ENCODE measurements at regions not wholly inside any gene's neighbourhood (a gene's known extent, or its start where the extent isn't known, plus 50 kb on each side); places are given as distances from the start of the nearest gene placed in this dataset.
A peak's percentile ranks its signal among the peaks of the same experiment; 100 is the strongest.
"Not testable (repeated sequence)": the region's sequence is repeated elsewhere in the genome, so short reads cannot be mapped to it uniquely, and the experiment has no call there.

DNA sequence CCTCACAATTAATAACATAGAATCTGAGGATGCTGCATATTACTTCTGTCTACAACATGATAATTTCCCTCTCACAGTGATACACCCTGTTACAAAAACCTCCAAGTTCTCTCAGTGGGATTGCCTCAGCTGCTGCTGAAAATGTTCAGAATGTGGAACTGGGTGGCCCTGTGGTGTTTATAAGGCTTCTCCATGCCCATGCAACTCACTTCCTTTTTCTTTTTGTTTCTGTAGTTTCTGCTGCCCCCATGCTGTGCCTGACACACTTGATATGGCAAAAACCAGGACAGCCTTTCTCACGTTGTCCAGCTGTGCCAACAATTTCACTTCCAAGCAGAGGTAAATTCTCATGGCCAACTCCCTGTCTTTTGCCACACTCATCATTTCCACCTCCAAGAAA is 206.2 kb downstream of the RPIA start:
- H3K4me3 ChIP-seq (replicated peaks in 1 of 2; ENCODE audit: low read depth in 2 of 2, low read length in 2 of 2): no peak overlapping the region
- TF ChIP-seq, protein P1, sequence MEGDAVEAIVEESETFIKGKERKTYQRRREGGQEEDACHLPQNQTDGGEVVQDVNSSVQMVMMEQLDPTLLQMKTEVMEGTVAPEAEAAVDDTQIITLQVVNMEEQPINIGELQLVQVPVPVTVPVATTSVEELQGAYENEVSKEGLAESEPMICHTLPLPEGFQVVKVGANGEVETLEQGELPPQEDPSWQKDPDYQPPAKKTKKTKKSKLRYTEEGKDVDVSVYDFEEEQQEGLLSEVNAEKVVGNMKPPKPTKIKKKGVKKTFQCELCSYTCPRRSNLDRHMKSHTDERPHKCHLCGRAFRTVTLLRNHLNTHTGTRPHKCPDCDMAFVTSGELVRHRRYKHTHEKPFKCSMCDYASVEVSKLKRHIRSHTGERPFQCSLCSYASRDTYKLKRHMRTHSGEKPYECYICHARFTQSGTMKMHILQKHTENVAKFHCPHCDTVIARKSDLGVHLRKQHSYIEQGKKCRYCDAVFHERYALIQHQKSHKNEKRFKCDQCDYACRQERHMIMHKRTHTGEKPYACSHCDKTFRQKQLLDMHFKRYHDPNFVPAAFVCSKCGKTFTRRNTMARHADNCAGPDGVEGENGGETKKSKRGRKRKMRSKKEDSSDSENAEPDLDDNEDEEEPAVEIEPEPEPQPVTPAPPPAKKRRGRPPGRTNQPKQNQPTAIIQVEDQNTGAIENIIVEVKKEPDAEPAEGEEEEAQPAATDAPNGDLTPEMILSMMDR (IDR thresholded peaks at IDR 0.05; ENCODE audit: low read depth, low read length): no peak
- no peak for DNase-seq (ENCODE audit: low read depth in 2 of 2)

DNA sequence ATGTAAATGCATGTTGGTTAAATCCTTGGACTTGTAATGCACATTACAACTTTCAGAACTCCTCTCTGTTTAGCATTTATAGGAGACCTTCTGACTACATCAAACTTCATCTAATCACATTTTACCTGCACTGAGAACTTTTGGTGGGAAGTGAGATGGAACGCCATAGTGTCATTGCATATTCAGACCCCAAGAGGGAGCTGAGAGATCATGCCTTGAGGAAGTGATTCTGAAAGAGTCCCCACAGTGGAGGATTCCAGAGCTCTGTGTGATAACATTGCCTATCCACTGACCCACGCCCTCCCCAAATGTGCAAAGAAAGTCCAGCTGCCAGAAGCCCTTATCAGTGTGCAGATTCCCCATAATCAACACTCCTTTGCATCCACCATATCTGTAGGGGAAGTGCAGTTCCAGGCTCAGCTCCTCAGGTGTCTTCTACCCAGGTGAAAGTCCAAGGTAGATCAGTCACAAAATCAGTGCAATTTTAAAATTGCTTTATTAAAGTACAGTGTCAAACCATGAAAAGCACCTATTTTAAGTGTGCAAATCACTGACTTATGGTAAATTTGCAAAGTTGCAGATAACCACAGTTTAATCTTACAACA is 212.4 kb downstream of the RPIA start:
- TF ChIP-seq, protein P1 (IDR thresholded peaks at IDR 0.05; ENCODE audit: low read depth, low read length): peak; percentile 76
- peak; percentile 42 to 44 for DNase-seq (ENCODE audit: low read depth in 2 of 2)
- no peak overlapping the region for H3K4me3 ChIP-seq (replicated peaks in 1 of 2; ENCODE audit: low read depth in 2 of 2, low read length in 2 of 2)

DNA sequence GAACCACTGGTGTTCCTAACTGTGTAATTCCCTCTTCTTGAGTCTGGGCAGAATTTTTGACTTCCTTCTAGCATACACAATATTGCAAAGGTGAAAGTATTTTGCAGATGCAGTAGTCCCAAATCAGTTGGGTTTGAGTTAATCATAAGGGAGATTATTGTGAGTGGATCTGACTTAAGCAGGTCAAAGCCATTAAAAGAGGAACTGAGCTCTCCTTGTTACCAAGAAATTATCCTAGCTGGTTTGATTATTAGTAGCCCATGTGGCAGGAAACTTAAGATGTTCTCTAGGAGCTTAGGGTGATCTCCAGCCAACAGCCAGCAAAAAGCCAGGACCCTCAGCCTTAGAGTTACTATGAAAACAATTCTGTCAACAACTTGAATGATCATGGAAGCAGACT is 221.8 kb downstream of the RPIA start:
- no peak for DNase-seq (ENCODE audit: low read depth in 2 of 2)
- TF ChIP-seq, protein P1 (IDR thresholded peaks at IDR 0.05; ENCODE audit: low read depth, low read length): no peak
- H3K4me3 ChIP-seq (replicated peaks in 1 of 2; ENCODE audit: low read depth in 2 of 2, low read length in 2 of 2): no peak overlapping the region

DNA sequence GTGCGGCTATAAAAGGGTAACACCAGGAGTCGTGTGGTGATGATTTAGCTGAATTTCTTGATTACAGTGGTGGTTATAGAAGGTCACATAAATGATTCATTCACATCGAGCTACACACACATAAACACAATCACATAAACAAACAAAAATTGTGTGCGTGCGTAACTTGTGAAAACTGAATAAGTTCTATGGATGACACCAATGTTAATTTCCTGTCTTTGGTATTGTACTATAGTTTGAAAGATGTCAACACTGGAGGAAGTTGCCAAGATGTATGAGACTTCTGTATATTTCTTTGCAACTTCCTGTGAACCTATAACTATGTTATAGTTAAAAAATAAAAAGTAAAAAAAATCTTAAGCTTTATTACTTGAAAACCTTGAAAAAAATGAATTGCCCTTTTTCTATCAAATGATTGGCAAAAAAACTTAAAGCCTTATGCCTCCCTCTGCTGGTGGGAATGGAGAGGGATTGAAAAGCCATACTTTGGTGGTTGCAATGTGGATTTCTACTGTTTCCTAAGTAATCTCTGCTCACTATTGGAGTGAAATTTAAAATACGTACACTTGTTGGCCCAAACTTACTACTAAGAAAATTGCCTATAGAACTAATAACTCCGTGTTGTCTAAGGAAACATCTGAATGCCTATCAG is 227.7 kb downstream of the RPIA start:
- TF ChIP-seq, protein P1 (IDR thresholded peaks at IDR 0.05; ENCODE audit: low read depth, low read length): peak; percentile 76
- DNase-seq (ENCODE audit: low read depth in 2 of 2): peak; percentile 37 to 57
- H3K4me3 ChIP-seq (replicated peaks in 1 of 2; ENCODE audit: low read depth in 2 of 2, low read length in 2 of 2): no peak overlapping the region

DNA sequence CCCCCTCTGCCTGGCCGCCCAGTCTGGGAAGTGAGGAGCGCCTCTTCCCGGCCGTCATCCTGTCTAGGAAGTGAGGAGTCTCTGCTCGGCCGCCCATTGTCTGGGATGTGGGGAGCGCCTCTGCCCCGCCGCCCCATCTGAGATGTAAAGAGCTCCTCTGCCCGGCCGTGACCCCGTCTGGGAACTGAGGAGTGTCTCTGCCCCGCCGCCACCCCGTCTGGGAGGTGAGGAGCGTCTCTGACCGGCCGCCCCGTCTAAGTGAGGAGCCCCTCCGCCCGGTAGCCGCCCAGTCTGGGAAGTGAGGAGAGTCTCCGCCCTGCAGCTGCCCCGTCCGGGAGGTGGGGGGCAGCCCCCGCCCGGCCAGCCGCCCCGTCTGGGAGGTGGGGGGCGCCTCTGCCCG is 228.9 kb downstream of the RPIA start:
- H3K4me3 ChIP-seq (replicated peaks in 1 of 2; ENCODE audit: low read depth in 2 of 2, low read length in 2 of 2); DNase-seq (ENCODE audit: low read depth in 2 of 2): not testable (repeated sequence)

DNA sequence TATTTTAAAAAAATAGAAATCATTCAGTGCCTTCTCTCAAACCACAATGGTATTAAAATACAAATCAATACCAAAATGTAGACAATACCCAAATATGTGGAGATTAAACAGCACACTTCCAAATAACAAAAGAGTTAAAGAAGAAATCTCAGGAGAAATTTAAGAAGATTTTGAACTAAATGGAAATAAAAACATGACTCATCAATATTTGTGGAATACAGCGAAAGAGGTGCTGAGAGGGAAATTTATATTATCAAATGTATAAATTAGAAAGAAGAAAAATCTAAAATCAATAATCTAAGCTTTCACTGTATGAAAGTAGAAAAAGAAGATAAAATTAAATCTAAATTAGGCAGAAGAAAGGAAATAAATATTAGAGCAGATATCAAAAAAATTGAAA is 233.1 kb downstream of the RPIA start:
- TF ChIP-seq, protein P1 (IDR thresholded peaks at IDR 0.05; ENCODE audit: low read depth, low read length): no peak
- no peak for DNase-seq (ENCODE audit: low read depth in 2 of 2)
- no peak overlapping the region for H3K4me3 ChIP-seq (replicated peaks in 1 of 2; ENCODE audit: low read depth in 2 of 2, low read length in 2 of 2)

DNA sequence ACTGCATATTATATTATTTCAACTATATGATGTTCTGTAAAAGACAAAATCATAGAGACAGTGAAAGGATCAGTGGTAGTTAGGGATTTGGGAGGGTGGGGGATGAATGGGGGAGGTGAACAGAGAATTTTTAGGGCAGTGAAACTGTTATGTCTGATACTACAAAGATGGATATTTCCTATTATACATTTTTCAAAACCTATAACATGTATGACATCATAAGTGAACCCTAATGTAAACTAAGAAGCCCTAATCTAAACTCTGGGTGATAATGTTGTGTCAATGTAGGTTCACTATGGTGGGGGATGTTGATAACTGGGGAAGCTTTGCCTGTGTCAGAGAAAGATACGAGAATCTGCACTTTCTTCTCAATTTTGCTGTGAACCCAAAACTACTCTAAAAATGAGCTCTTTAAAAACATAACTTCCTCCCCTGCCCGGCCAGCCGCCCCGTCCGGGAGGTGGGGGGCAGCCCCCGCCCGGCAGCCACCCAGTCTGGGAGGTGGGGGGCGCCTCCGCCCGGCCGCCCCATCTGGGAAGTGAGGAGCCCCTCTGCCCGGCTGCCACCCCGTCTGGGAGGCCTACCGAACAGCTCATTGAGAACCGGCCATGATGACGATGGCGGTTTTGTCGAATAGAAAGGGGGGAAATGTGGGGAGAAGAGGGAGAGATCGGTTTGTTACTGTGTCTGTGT is 234.4 kb downstream of the RPIA start:
- TF ChIP-seq, protein P1 (IDR thresholded peaks at IDR 0.05; ENCODE audit: low read depth, low read length): no peak
- no peak overlapping the region for H3K4me3 ChIP-seq (replicated peaks in 1 of 2; ENCODE audit: low read depth in 2 of 2, low read length in 2 of 2)
- no peak for DNase-seq (ENCODE audit: low read depth in 2 of 2)

Measured in cardiac fibroblast (primary cell).